RCC 7860 (cell line): ENCODE measurements at regions not wholly inside any gene's neighbourhood (a gene's known extent, or its start where the extent isn't known, plus 50 kb on each side); places are given as distances from the start of the nearest gene placed in this dataset.
A peak's percentile ranks its signal among the peaks of the same experiment; 100 is the strongest.

Experiments
- DNase-seq: peaks from one replicate; pipeline ENCODE4 v3.0.0-alpha.2; 2015; ENCODE audit warnings: low spot score
- FAIRE-seq: peaks from 2 replicates; lab custom pipeline; 2012; peaks lifted over from hg19 to GRCh38; lab: Jason Lieb, UNC

GRCh38 chrX:40485973-40486372 is 94.8 kb upstream of the ATP6AP2 start:
- FAIRE-seq = no peak
- no peak for DNase-seq

GRCh38 chrX:40485102-40485826 is 95.5 kb upstream of the ATP6AP2 start:
- FAIRE-seq = no peak
- DNase-seq = no peak

GRCh38 chrX:40484408-40485091 is 96.2 kb upstream of the ATP6AP2 start:
- DNase-seq = no peak
- no peak for FAIRE-seq

GRCh38 chrX:40483502-40483901 is 97.3 kb upstream of the ATP6AP2 start:
- FAIRE-seq = no peak
- no peak for DNase-seq

GRCh38 chrX:40479777-40480318 is 100.9 kb upstream of the ATP6AP2 start:
- no peak for FAIRE-seq
- peak; percentile 20 for DNase-seq

GRCh38 chrX:40478474-40479065 is 102.2 kb upstream of the ATP6AP2 start:
- FAIRE-seq = no peak

GRCh38 chrX:40476958-40477357 is 103.8 kb upstream of the ATP6AP2 start:
- no peak for DNase-seq
- FAIRE-seq = no peak

More at GRCh38 chrX:40478474-40479065, 102.2 kb upstream of the ATP6AP2 start:
- DNase-seq = no peak

- peak; percentile 24 for DNase-seq
- FAIRE-seq = no peak
These were observed 106.1 kb upstream of the ATP6AP2 start for GRCh38 chrX:40474645-40475044.

GRCh38 chrX:40474205-40474626 is 106.6 kb upstream of the ATP6AP2 start:
- FAIRE-seq (peak; percentile 92), DNase-seq (peak; percentile 83)

GRCh38 chrX:40473460-40474204 is 107.1 kb upstream of the ATP6AP2 start:
- no peak for FAIRE-seq
- DNase-seq = no peak

GRCh38 chrX:40471965-40472648 is 108.7 kb upstream of the ATP6AP2 start:
- DNase-seq = no peak
- FAIRE-seq = no peak

- DNase-seq (no peak), FAIRE-seq (no peak)
These were observed 109.8 kb upstream of the ATP6AP2 start for GRCh38 chrX:40470830-40471429.

- no peak for FAIRE-seq
- DNase-seq = no peak
These were observed 111.5 kb upstream of the ATP6AP2 start for GRCh38 chrX:40469316-40469715.

GRCh38 chrX:40468033-40468846 is 112.5 kb upstream of the ATP6AP2 start:
- DNase-seq (peak; percentile 33), FAIRE-seq (peak; percentile 45)

- FAIRE-seq (no peak), DNase-seq (no peak)
These were observed 113.3 kb upstream of the ATP6AP2 start for GRCh38 chrX:40467454-40467853.

GRCh38 chrX:40465735-40466551 is 114.8 kb upstream of the ATP6AP2 start:
- FAIRE-seq (no peak), DNase-seq (no peak)

- DNase-seq (no peak), FAIRE-seq (no peak)
These were observed 118.0 kb upstream of the ATP6AP2 start for GRCh38 chrX:40462795-40463194.

GRCh38 chrX:40460926-40461325 is 119.8 kb upstream of the ATP6AP2 start:
- no peak for FAIRE-seq
- DNase-seq = no peak
